Cardiac fibroblast (primary cell): ENCODE measurements at regions not wholly inside any gene's neighbourhood (a gene's known extent, or its start where the extent isn't known, plus 50 kb on each side); places are given as distances from the start of the nearest gene placed in this dataset.

ENCODE experiments used
- DNase-seq, 2 donors: peaks; one replicate each; pipeline versions ENCODE4 v3.0.0 to v3.0.0-alpha.2; 2010; ENCODE audit warnings: low read depth in 2 of 2
- H3K4me3 ChIP-seq, 2 donors: replicated peaks in 1 of 2; 1 replicate in 1 of 2; 2 replicates in 1 of 2; pipeline ENCODE4 v1.5.1; 2011; ENCODE audit warnings: low read depth in 2 of 2, low read length in 2 of 2, mild to moderate bottlenecking in 2 of 2, moderate library complexity in 1 of 2
- CTCF ChIP-seq: IDR thresholded peaks from one replicate; pipeline ENCODE4 v1.5.1; 2011; ENCODE audit warnings: low read depth, mild to moderate bottlenecking, low read length, inconsistent platforms

- H3K4me3 ChIP-seq: no peak overlapping the region
- DNase-seq: peak; percentile 15 to 41
- TF ChIP-seq CTCF: no peak
Observed at GRCh38 chr7:106515321-106515720, 145.6 kb downstream of the CCDC71L start.

- no peak for TF ChIP-seq CTCF
- DNase-seq: peak in 1 of 2 donors; percentile 50
Observed at GRCh38 chr7:106514881-106515280, 146.1 kb downstream of the CCDC71L start.

GRCh38 chr7:106512217-106512616, 148.7 kb downstream of the CCDC71L start:
- no peak overlapping the region for H3K4me3 ChIP-seq
- no peak for TF ChIP-seq CTCF
- no peak for DNase-seq

More at GRCh38 chr7:106514881-106515280, 146.1 kb downstream of the CCDC71L start:
- no peak overlapping the region for H3K4me3 ChIP-seq

- no peak for TF ChIP-seq CTCF
- peak in 1 of 2 donors; percentile 49 for DNase-seq
- no peak overlapping the region for H3K4me3 ChIP-seq
Observed at GRCh38 chr7:106504645-106505044, 156.3 kb downstream of the CCDC71L start.

GRCh38 chr7:106504207-106504606, 156.8 kb downstream of the CCDC71L start:
- H3K4me3 ChIP-seq: no peak overlapping the region
- no peak for TF ChIP-seq CTCF
- DNase-seq: no peak

- TF ChIP-seq CTCF: no peak
- H3K4me3 ChIP-seq: no peak overlapping the region
Observed at GRCh38 chr7:106503626-106504025, 157.3 kb downstream of the CCDC71L start.

More at GRCh38 chr7:106503626-106504025, 157.3 kb downstream of the CCDC71L start:
- no peak for DNase-seq
